GM12878 (cell line): ENCODE measurements at regions not wholly inside any gene's neighbourhood (a gene's known extent, or its start where the extent isn't known, plus 50 kb on each side); places are given as distances from the start of the nearest gene placed in this dataset.
A peak's percentile ranks its signal among the peaks of the same experiment; 100 is the strongest.

ENCODE experiments used
- ATAC-seq: fragments of 200-7000 bp; cut with Tn5 transposase; 3 replicates; pipeline ENCODE4 v1.9.1; 2020; ENCODE audit warnings: mild to moderate bottlenecking, moderate library complexity
- BruUV-seq: library from RNA; stranded (reverse); fragments of 400-500 nt; replicated peaks from 2 replicates; lab custom pipeline; 2021; lab: Mats Ljungman, UMichigan
- CTCF ChIA-PET: fragments of 300-600 bp; sonication (Branson Sonifier 250); formaldehyde crosslinking; extraction: SDS; loops from one replicate; lab custom pipeline; 2021; ENCODE audit warnings: inconsistent platforms; lab: Yijun Ruan, JAX
- POLR2A ChIA-PET: fragments of 350-600 bp; formaldehyde crosslinking; extraction: SDS; loops from one replicate; lab custom pipeline; 2021; ENCODE audit warnings: inconsistent platforms; lab: Charles Lee
- RAD21 ChIA-PET: fragments of 300-600 bp; sonication (Branson Sonifier 250); formaldehyde crosslinking; loops from one replicate; lab custom pipeline; 2023; ENCODE audit warnings: antibody characterized with exemption; ENCODE audit not compliant: unreplicated experiment; lab: Charles Lee
- SMC1A ChIA-PET: fragments of 300-600 bp; sonication (Branson Sonifier 250); formaldehyde crosslinking; loops from one replicate; lab custom pipeline; 2023; ENCODE audit not compliant: unreplicated experiment, uncharacterized antibody; lab: Charles Lee
- DNase-seq: peaks from one replicate; pipeline ENCODE4 v3.0.0-alpha.2; 2011; ENCODE audit warnings: low read depth, low spot score
- FAIRE-seq: peaks from 3 replicates; lab custom pipeline; 2011; peaks lifted over from hg19 to GRCh38; lab: Jason Lieb, UNC
- H2AFZ ChIP-seq: 2 replicates; pipeline ENCODE4 v1.6.0; 2011; ENCODE audit warnings: low read depth, low read length, control low read depth; ENCODE audit not compliant: control insufficient read depth
- H3K27ac ChIP-seq: 2 replicates; pipeline ENCODE4 v1.5.1; 2011; ENCODE audit warnings: control low read depth; ENCODE audit not compliant: control insufficient read depth, insufficient read depth
- H3K27me3 ChIP-seq, 2 experiments: replicated peaks in 1 of 2; 2 replicates each; pipeline versions ENCODE4 v1.6.0 to v1.6.1; 2011; ENCODE audit warnings: low read length in 1 of 2; ENCODE audit not compliant: control insufficient read depth in 2 of 2, insufficient read depth in 2 of 2
- H3K36me3 ChIP-seq, 2 experiments: 2 replicates each; pipeline ENCODE4 v1.5.1; 2011; ENCODE audit warnings: low read length in 1 of 2; ENCODE audit not compliant: control insufficient read depth in 2 of 2, insufficient read depth in 2 of 2
- H3K4me1 ChIP-seq: 2 replicates; pipeline ENCODE4 v1.6.1; 2011; ENCODE audit warnings: mild to moderate bottlenecking, low read length, moderate library complexity, mixed read lengths; ENCODE audit not compliant: control insufficient read depth, insufficient read depth
- H3K4me2 ChIP-seq: 2 replicates; pipeline ENCODE4 v1.6.0; 2011; ENCODE audit warnings: control low read depth; ENCODE audit not compliant: control insufficient read depth, insufficient read depth
- H3K4me3 ChIP-seq: fragments of 200-600 bp; sonication (generic); 2 replicates; pipeline ENCODE4 v1.5.1; 2016
- H3K79me2 ChIP-seq: 2 replicates; pipeline ENCODE4 v1.6.0; 2011; ENCODE audit warnings: low read length; ENCODE audit not compliant: control insufficient read depth, insufficient read depth
- H3K9ac ChIP-seq: 2 replicates; pipeline ENCODE4 v1.8.0; 2011; ENCODE audit warnings: low read length, control low read depth, mixed read lengths; ENCODE audit not compliant: control insufficient read depth, insufficient read depth
- H3K9me3 ChIP-seq: replicated peaks from 3 replicates; pipeline ENCODE4 v1.5.1; 2011; ENCODE audit warnings: mild to moderate bottlenecking, low read length; ENCODE audit not compliant: control insufficient read depth, insufficient read depth
- H4K20me1 ChIP-seq: 2 replicates; pipeline ENCODE4 v1.6.0; 2011; ENCODE audit not compliant: control insufficient read depth, insufficient read depth
- ATF3 ChIP-seq: IDR thresholded peaks from 2 replicates; pipeline ENCODE4 v1.6.1; 2011; ENCODE audit warnings: low read depth, mild to moderate bottlenecking, low read length, moderate library complexity, borderline replicate concordance; ENCODE audit errors: extremely low read depth
- BRCA1 ChIP-seq: IDR thresholded peaks from 2 replicates; pipeline ENCODE4 v1.6.1; 2011; ENCODE audit warnings: low read depth, low read length, improper control_type of control experiment
- CBX3 ChIP-seq: fragments of 200-600 bp; sonication (generic); IDR thresholded peaks from 2 replicates; pipeline ENCODE4 v1.6.1; 2016; ENCODE audit warnings: low read depth, borderline replicate concordance
- CEBPB ChIP-seq, 2 experiments: fragments of 150-350 bp in 1 of 2; IDR thresholded peaks; 2 replicates each; pipeline ENCODE4 v1.6.1; 2012 to 2014; ENCODE audit warnings: low read depth in 2 of 2, low read length in 2 of 2, borderline replicate concordance in 1 of 2, inconsistent platforms in 1 of 2
- E4F1 ChIP-seq: fragments of 450-650 bp; IDR thresholded peaks from 2 replicates; pipeline ENCODE4 v1.6.1; 2018; ENCODE audit warnings: borderline replicate concordance, mild to moderate bottlenecking; ENCODE audit not compliant: partially characterized antibody
- FOXK2 ChIP-seq: fragments of 450-650 bp; IDR thresholded peaks from 2 replicates; pipeline ENCODE4 v1.6.1; 2017; ENCODE audit warnings: mild to moderate bottlenecking, moderate library complexity
- MYB ChIP-seq: fragments of 150-350 bp; IDR thresholded peaks from 2 replicates; pipeline ENCODE4 v1.6.1; 2014; ENCODE audit warnings: mild to moderate bottlenecking, low read depth, low read length, borderline replicate concordance
- POLR2AphosphoS2 ChIP-seq: IDR thresholded peaks from 2 replicates; pipeline ENCODE4 v1.6.1; 2011; ENCODE audit warnings: low read depth, mild to moderate bottlenecking, low read length, improper control_type of control experiment, moderate library complexity
- RB1 ChIP-seq: fragments of 450-650 bp; formaldehyde crosslinking; IDR thresholded peaks from 2 replicates; pipeline ENCODE4 v1.6.1; 2017; ENCODE audit warnings: mild to moderate bottlenecking, borderline replicate concordance
- SMC3 ChIP-seq: IDR thresholded peaks from 2 replicates; pipeline ENCODE4 v1.6.1; 2011; ENCODE audit warnings: low read length, improper control_type of control experiment, borderline replicate concordance
- ZBED1 ChIP-seq: IDR thresholded peaks from 2 replicates; pipeline ENCODE4 v1.6.1; 2016; ENCODE audit warnings: borderline replicate concordance
- WGBS: methylation state at CpG from one replicate; pipeline ENCODE4 v1.1.6; 2016; ENCODE audit warnings: low lambda C conversion rate; ENCODE audit not compliant: insufficient replicate concordance, insufficient coverage; ENCODE audit errors: missing lambda C conversion rate; 5-methylcytosine and 5-hydroxymethylcytosine counted together
- in situ Hi-C: fragments of 300-500 bp; cut with MboI; formaldehyde crosslinking; loops from 9 replicates; pipeline ENCODE4 v1.14.3; 2018; ENCODE audit warnings: mixed read lengths
- intact Hi-C: fragments of 100-400 bp; cut with micrococcal nuclease; formaldehyde crosslinking; loops from one replicate; pipeline ENCODE4 v1.14.2; 2022; ENCODE audit not compliant: unreplicated experiment

GRCh38 chr1:8185400-8185799 lies 132.5 kb upstream of the SLC45A1 start:
- TF ChIP-seq E4F1, result no peak
- H3K4me2 ChIP-seq, result no peak overlapping the region
- H3K4me3 ChIP-seq, result no peak overlapping the region
- H3K27me3 ChIP-seq, result no peaks in the 10 kb centered on the region
- no peak overlapping the region for H3K27ac ChIP-seq
- SMC1A ChIA-PET, result interaction anchor here (1.6 kb wide), 1 partner anchor 13 kb away, joined by 3 read pairs; no protein-coding TSS in a partner anchor
- 52% methylated on average over 5 of the region's 5 CpGs for WGBS
- in situ Hi-C loops (no loop called here), intact Hi-C loops (no loop called here)
- H3K79me2 ChIP-seq, result no peaks in the 10 kb centered on the region
- ATAC-seq, result no peak
- no peaks in the 10 kb centered on the region for H4K20me1 ChIP-seq
- POLR2A ChIA-PET, result interaction anchor here (0.6 to 0.7 kb wide), 2 partner anchors 10 to 204 kb away, joined by 3 to 5 read pairs; no protein-coding TSS in a partner anchor
- RAD21 ChIA-PET, result no interaction called here
- peaks cover 15% of the 10 kb centered on the region for H3K4me1 ChIP-seq
- no peak overlapping the region for H2AFZ ChIP-seq
- no peak for DNase-seq
- H3K9ac ChIP-seq, result no peak overlapping the region
- CTCF ChIA-PET, result interaction anchor here (0.6 kb wide), 3 partner anchors 15 to 223 kb away, joined by 3 to 4 read pairs (median 3); no protein-coding TSS in a partner anchor
- no TSS peak for BruUV-seq
- FAIRE-seq, result no peak
- H3K9me3 ChIP-seq, result no peaks in the 10 kb centered on the region; the same call in 2 of the 3 replicates
- H3K36me3 ChIP-seq, result no peaks in the 10 kb centered on the region

- intact Hi-C loops (no loop called here), in situ Hi-C loops (no loop called here)
- Histone ChIP-seq H3K36me3 (no peaks in the 10 kb centered on the region), H3K79me2 (no peaks in the 10 kb centered on the region), H3K9me3 (no peaks in the 10 kb centered on the region; the same call in 1 of the 3 replicates), H3K27me3 (no peaks in the 10 kb centered on the region), H3K4me3 (no peak overlapping the region), H2AFZ (no peak overlapping the region), H3K9ac (no peak overlapping the region), H4K20me1 (no peaks in the 10 kb centered on the region), H3K4me1 (peaks cover 15% of the 10 kb centered on the region), H3K4me2 (no peak overlapping the region), H3K27ac (no peak overlapping the region)
- no peak for DNase-seq
- no TSS peak for BruUV-seq
- RAD21 ChIA-PET, result no interaction called here
- SMC1A ChIA-PET, result interaction anchor here (1.6 kb wide), 1 partner anchor 12 kb away, joined by 3 read pairs; no protein-coding TSS in a partner anchor
- CTCF ChIA-PET, result no interaction called here
- WGBS, result 17% methylated on average over 3 of the region's 3 CpGs
- POLR2A ChIA-PET, result no interaction called here
- FAIRE-seq, result no peak
- peak; percentile 23; the same call in 2 of the 3 replicates for ATAC-seq
- TF ChIP-seq CBX3, result no peak
- no peak for TF ChIP-seq BRCA1
- TF ChIP-seq ATF3, result no peak
- TF ChIP-seq CEBPB (IDR thresholded peaks at IDR 0.05; ENCODE audit: borderline replicate concordance in 1 of 2, low read depth in 2 of 2, low read length in 2 of 2), result no peak
- no peak for TF ChIP-seq FOXK2
- no peak for TF ChIP-seq ZBED1
- TF ChIP-seq SMC3, result no peak
- no peak for TF ChIP-seq RB1
- TF ChIP-seq MYB, result no peak
- no peak for TF ChIP-seq POLR2AphosphoS2
These were observed 133.6 kb upstream of the SLC45A1 start for GRCh38 chr1:8184301-8184700.
